Karpas-422 (cell line): ENCODE measurements at regions not wholly inside any gene's neighbourhood (a gene's known extent, or its start where the extent isn't known, plus 50 kb on each side); places are given as distances from the start of the nearest gene placed in this dataset.

Experiments used
- DNase-seq: peaks from one replicate; pipeline ENCODE4 v3.0.0-alpha.2; 2015
- H2AFZ ChIP-seq: fragments of 200-600 bp; sonication (generic); 2 replicates; pipeline ENCODE4 v1.6.1; 2014; ENCODE audit warnings: antibody characterized with exemption, low read length, mixed read lengths
- H3K27ac ChIP-seq: fragments of 200-600 bp; sonication (generic); 2 replicates; pipeline ENCODE4 v1.5.1; 2014; ENCODE audit warnings: mild to moderate bottlenecking, low read length, moderate library complexity
- H3K27me3 ChIP-seq: fragments of 200-600 bp; sonication (generic); 2 replicates; pipeline ENCODE4 v1.6.1; 2014; ENCODE audit warnings: low read length, mixed read lengths
- H3K36me3 ChIP-seq: fragments of 200-600 bp; sonication (generic); 2 replicates; pipeline ENCODE4 v1.6.1; 2014; ENCODE audit warnings: low read length, mixed read lengths; ENCODE audit not compliant: insufficient read depth
- H3K4me1 ChIP-seq: fragments of 200-600 bp; sonication (generic); 2 replicates; pipeline ENCODE4 v1.6.1; 2014; ENCODE audit warnings: mild to moderate bottlenecking, low read length, mixed read lengths
- H3K4me2 ChIP-seq: fragments of 200-600 bp; sonication (generic); 2 replicates; pipeline ENCODE4 v1.6.1; 2014; ENCODE audit warnings: low read length, low read depth, mild to moderate bottlenecking; ENCODE audit not compliant: poor library complexity, severe bottlenecking
- H3K4me3 ChIP-seq: fragments of 200-600 bp; sonication (generic); 2 replicates; pipeline ENCODE4 v1.5.1; 2014; ENCODE audit warnings: mild to moderate bottlenecking, antibody characterized with exemption, low read length, mixed read lengths
- H3K79me2 ChIP-seq: fragments of 200-600 bp; sonication (generic); 2 replicates; pipeline ENCODE4 v1.6.1; 2014; ENCODE audit warnings: mild to moderate bottlenecking, low read length, mixed read lengths
- H3K9ac ChIP-seq: fragments of 200-600 bp; sonication (generic); 2 replicates; pipeline ENCODE4 v1.6.0; 2014; ENCODE audit warnings: low read length
- H3K9me2 ChIP-seq: fragments of 200-600 bp; sonication (generic), shearing (Covaris generic); replicated peaks from 2 replicates; pipeline ENCODE4 v1.6.0; 2014; ENCODE audit warnings: mild to moderate bottlenecking, low read length, moderate library complexity; ENCODE audit not compliant: insufficient read depth
- H3K9me3 ChIP-seq: fragments of 300-700, 200-600 bp; sonication (generic); 2 replicates; pipeline ENCODE4 v1.6.1; 2014; ENCODE audit warnings: low read length, mixed read lengths
- H4K20me1 ChIP-seq: fragments of 200-600 bp; sonication (generic); 2 replicates; pipeline ENCODE4 v1.6.1; 2014; ENCODE audit warnings: mild to moderate bottlenecking, antibody characterized with exemption, low read length, low read depth; ENCODE audit not compliant: insufficient read depth

GRCh38 chr4:156265407-156265806 lies 311.7 kb upstream of the CTSO start:
- no peaks in the 10 kb centered on the region for H4K20me1 ChIP-seq
- 0 out of 2 replicates have a peak, but pooled peaks cover 4% of the 10 kb centered on the region for H3K9me2 ChIP-seq
- H3K4me1 ChIP-seq: no peaks in the 10 kb centered on the region
- H3K9me3 ChIP-seq: no peaks in the 10 kb centered on the region
- H3K79me2 ChIP-seq: no peaks in the 10 kb centered on the region
- H3K4me2 ChIP-seq: no peak overlapping the region
- H3K9ac ChIP-seq: no peak overlapping the region
- DNase-seq: no peak
- no peak overlapping the region for H2AFZ ChIP-seq
- no peak overlapping the region for H3K27ac ChIP-seq
- H3K4me3 ChIP-seq: no peak overlapping the region
- no peaks in the 10 kb centered on the region for H3K36me3 ChIP-seq
- H3K27me3 ChIP-seq: no peaks in the 10 kb centered on the region

GRCh38 chr4:156261230-156261629 lies 307.6 kb upstream of the CTSO start:
- no peak overlapping the region for H3K4me3 ChIP-seq
- no peaks in the 10 kb centered on the region for H3K27me3 ChIP-seq
- no peak for DNase-seq
- H3K36me3 ChIP-seq: no peaks in the 10 kb centered on the region
- no peaks in the 10 kb centered on the region for H3K79me2 ChIP-seq
- H3K9me2 ChIP-seq: no peaks in the 10 kb centered on the region
- H3K4me1 ChIP-seq: no peaks in the 10 kb centered on the region
- H2AFZ ChIP-seq: no peak overlapping the region
- no peak overlapping the region for H3K27ac ChIP-seq
- no peaks in the 10 kb centered on the region for H4K20me1 ChIP-seq
- H3K9ac ChIP-seq: no peak overlapping the region
- no peak overlapping the region for H3K4me2 ChIP-seq
- no peaks in the 10 kb centered on the region for H3K9me3 ChIP-seq

GRCh38 chr4:156255230-156256007 lies 301.8 kb upstream of the CTSO start:
- Histone ChIP-seq H3K36me3 (no peaks in the 10 kb centered on the region), H3K27me3 (no peaks in the 10 kb centered on the region), H3K27ac (no peak overlapping the region), H2AFZ (no peak overlapping the region), H4K20me1 (no peaks in the 10 kb centered on the region), H3K4me1 (no peaks in the 10 kb centered on the region), H3K9me2 (no peaks in the 10 kb centered on the region), H3K9me3 (no peaks in the 10 kb centered on the region), H3K4me3 (no peak overlapping the region), H3K4me2 (no peak overlapping the region), H3K79me2 (no peaks in the 10 kb centered on the region), H3K9ac (no peak overlapping the region)
- no peak for DNase-seq

- Histone ChIP-seq H3K9me2 (no peaks in the 10 kb centered on the region), H3K9ac (no peak overlapping the region), H3K79me2 (no peaks in the 10 kb centered on the region), H3K9me3 (no peaks in the 10 kb centered on the region), H3K4me3 (no peak overlapping the region), H2AFZ (no peak overlapping the region), H4K20me1 (no peaks in the 10 kb centered on the region), H3K4me1 (no peaks in the 10 kb centered on the region), H3K4me2 (no peak overlapping the region), H3K27ac (no peak overlapping the region), H3K27me3 (no peaks in the 10 kb centered on the region), H3K36me3 (no peaks in the 10 kb centered on the region)
- DNase-seq: no peak
Observed at GRCh38 chr4:156252358-156252921, 298.8 kb upstream of the CTSO start.

- Histone ChIP-seq H3K36me3 (no peaks in the 10 kb centered on the region), H3K9ac (no peak overlapping the region), H4K20me1 (no peaks in the 10 kb centered on the region), H3K4me3 (no peak overlapping the region), H3K79me2 (no peaks in the 10 kb centered on the region), H3K27ac (no peak overlapping the region), H3K4me2 (no peak overlapping the region), H3K4me1 (no peaks in the 10 kb centered on the region), H2AFZ (no peak overlapping the region), H3K9me3 (no peaks in the 10 kb centered on the region), H3K9me2 (no peaks in the 10 kb centered on the region), H3K27me3 (no peaks in the 10 kb centered on the region)
- no peak for DNase-seq
Observed at GRCh38 chr4:156251373-156252065, 297.9 kb upstream of the CTSO start.

GRCh38 chr4:156248917-156249316 lies 295.3 kb upstream of the CTSO start:
- Histone ChIP-seq H3K27ac (no peak overlapping the region), H3K9me3 (no peaks in the 10 kb centered on the region), H2AFZ (no peak overlapping the region), H3K79me2 (no peaks in the 10 kb centered on the region), H3K36me3 (no peaks in the 10 kb centered on the region), H4K20me1 (no peaks in the 10 kb centered on the region), H3K9me2 (no peaks in the 10 kb centered on the region), H3K4me1 (no peaks in the 10 kb centered on the region), H3K9ac (no peak overlapping the region), H3K4me2 (no peak overlapping the region), H3K27me3 (no peaks in the 10 kb centered on the region), H3K4me3 (no peak overlapping the region)
- no peak for DNase-seq

- no peaks in the 10 kb centered on the region for H4K20me1 ChIP-seq
- H3K4me1 ChIP-seq: no peaks in the 10 kb centered on the region
Observed at GRCh38 chr4:156247470-156247869, 293.8 kb upstream of the CTSO start.

GRCh38 chr4:156243015-156243414 lies 289.3 kb upstream of the CTSO start:
- no peaks in the 10 kb centered on the region for H3K9me2 ChIP-seq
- H3K79me2 ChIP-seq: no peaks in the 10 kb centered on the region
- no peak for DNase-seq
- no peaks in the 10 kb centered on the region for H4K20me1 ChIP-seq
- H3K27me3 ChIP-seq: 0 out of 2 replicates have a peak, but pooled peaks cover 5% of the 10 kb centered on the region
- H3K27ac ChIP-seq: no peak overlapping the region
- H3K4me3 ChIP-seq: no peak overlapping the region
- H3K36me3 ChIP-seq: no peaks in the 10 kb centered on the region
- no peak overlapping the region for H3K4me2 ChIP-seq
- no peaks in the 10 kb centered on the region for H3K4me1 ChIP-seq
- H2AFZ ChIP-seq: no peak overlapping the region
- no peaks in the 10 kb centered on the region for H3K9me3 ChIP-seq
- H3K9ac ChIP-seq: no peak overlapping the region

More at GRCh38 chr4:156247470-156247869, 293.8 kb upstream of the CTSO start:
- H3K9me3 ChIP-seq: no peaks in the 10 kb centered on the region
- no peak overlapping the region for H3K27ac ChIP-seq
- no peaks in the 10 kb centered on the region for H3K9me2 ChIP-seq
- no peak overlapping the region for H3K9ac ChIP-seq
- no peak for DNase-seq
- no peak overlapping the region for H3K4me2 ChIP-seq
- no peaks in the 10 kb centered on the region for H3K79me2 ChIP-seq
- H3K27me3 ChIP-seq: no peaks in the 10 kb centered on the region
- H3K36me3 ChIP-seq: no peaks in the 10 kb centered on the region
- no peak overlapping the region for H2AFZ ChIP-seq
- no peak overlapping the region for H3K4me3 ChIP-seq
